Brain microvascular endothelial cell (primary cell): ENCODE measurements at regions not wholly inside any gene's neighbourhood (a gene's known extent, or its start where the extent isn't known, plus 50 kb on each side); places are given as distances from the start of the nearest gene placed in this dataset.
"Not testable (repeated sequence)": the region's sequence is repeated elsewhere in the genome, so short reads cannot be mapped to it uniquely, and the experiment has no call there.

Experiments
- DNase-seq: peaks from one replicate; pipeline ENCODE4 v3.0.0-alpha.2; 2020
- H3K27ac ChIP-seq: fragments of 250-450 bp; sonication (Bioruptor Pico); 2 replicates; pipeline ENCODE4 v1.5.1; 2020; ENCODE audit warnings: mild to moderate bottlenecking, moderate library complexity
- H3K27me3 ChIP-seq: fragments of 250-450 bp; sonication (Bioruptor Pico); replicated peaks from 2 replicates; pipeline ENCODE4 v1.5.1; 2020; ENCODE audit warnings: mild to moderate bottlenecking
- H3K36me3 ChIP-seq: fragments of 250-450 bp; sonication (Bioruptor Pico); replicated peaks from 2 replicates; pipeline ENCODE4 v1.5.1; 2020; ENCODE audit warnings: mild to moderate bottlenecking
- H3K4me3 ChIP-seq: 2 replicates; pipeline ENCODE4 v1.5.1; 2011; ENCODE audit warnings: low read depth, mild to moderate bottlenecking, control low read depth, low read length, moderate library complexity
- in situ Hi-C: cut with HindIII; loops from 2 replicates; pipeline ENCODE4 v1.10.0; 2017; ENCODE audit warnings: low sequenced_read_pairs, low pct_ligation_motif_present
- TF ChIP-seq, protein P1 (sequence below): IDR thresholded peaks from 2 replicates; pipeline ENCODE4 v1.5.1; 2011; ENCODE audit warnings: low read depth, mild to moderate bottlenecking, moderate library complexity, low read length, control low read depth, inconsistent platforms; ENCODE audit errors: missing control alignments

DNA sequence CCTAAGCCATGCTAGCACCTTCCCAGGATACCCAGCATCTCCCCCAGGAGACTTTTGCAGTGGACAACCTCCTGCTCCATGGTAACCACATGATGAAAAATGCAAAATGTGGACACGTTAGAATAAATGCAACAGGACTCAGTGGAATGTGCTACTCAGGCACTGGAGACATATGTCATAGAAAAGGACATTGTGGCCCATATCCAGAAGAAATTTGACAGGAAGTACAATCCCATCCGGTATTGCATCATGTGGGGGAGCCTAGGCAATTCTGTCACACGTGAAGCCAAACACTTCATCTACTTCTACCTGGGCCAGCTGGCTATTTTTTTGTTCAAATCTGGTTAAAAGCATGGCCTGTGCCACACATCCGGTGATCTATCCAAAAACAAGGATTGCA, 227.2 kb upstream of the GPR149 start:
- DNase-seq = no peak
- Histone ChIP-seq H3K4me3 (no peak overlapping the region), H3K27ac (no peak overlapping the region), H3K27me3 (no peaks in the 10 kb centered on the region), H3K36me3 (no peaks in the 10 kb centered on the region)
- in situ Hi-C loops = no loop called here
- TF ChIP-seq, protein P1, sequence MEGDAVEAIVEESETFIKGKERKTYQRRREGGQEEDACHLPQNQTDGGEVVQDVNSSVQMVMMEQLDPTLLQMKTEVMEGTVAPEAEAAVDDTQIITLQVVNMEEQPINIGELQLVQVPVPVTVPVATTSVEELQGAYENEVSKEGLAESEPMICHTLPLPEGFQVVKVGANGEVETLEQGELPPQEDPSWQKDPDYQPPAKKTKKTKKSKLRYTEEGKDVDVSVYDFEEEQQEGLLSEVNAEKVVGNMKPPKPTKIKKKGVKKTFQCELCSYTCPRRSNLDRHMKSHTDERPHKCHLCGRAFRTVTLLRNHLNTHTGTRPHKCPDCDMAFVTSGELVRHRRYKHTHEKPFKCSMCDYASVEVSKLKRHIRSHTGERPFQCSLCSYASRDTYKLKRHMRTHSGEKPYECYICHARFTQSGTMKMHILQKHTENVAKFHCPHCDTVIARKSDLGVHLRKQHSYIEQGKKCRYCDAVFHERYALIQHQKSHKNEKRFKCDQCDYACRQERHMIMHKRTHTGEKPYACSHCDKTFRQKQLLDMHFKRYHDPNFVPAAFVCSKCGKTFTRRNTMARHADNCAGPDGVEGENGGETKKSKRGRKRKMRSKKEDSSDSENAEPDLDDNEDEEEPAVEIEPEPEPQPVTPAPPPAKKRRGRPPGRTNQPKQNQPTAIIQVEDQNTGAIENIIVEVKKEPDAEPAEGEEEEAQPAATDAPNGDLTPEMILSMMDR = no peak

DNA sequence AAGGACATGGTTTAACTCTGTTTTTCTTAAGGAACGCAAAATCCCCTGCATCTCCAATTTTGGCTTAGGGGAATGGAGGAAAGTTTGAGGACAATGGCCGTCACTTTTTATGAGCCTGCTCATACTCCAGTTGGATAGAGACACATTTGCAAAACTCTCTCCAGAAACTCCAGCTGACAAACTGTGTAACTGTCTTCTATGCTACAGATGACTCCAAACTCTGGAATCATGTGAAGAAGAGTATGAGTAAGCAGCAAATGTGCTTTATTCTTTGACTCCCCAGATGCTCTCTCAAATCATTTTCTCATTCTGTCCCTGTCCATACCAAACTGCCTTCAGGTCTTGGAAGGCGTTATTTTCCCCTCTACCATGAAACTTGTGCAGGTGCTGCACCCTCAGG, 226.5 kb upstream of the GPR149 start:
- in situ Hi-C loops = no loop called here
- H3K27me3 ChIP-seq = no peaks in the 10 kb centered on the region
- no peak for DNase-seq
- no peaks in the 10 kb centered on the region for H3K36me3 ChIP-seq
- no peak overlapping the region for H3K27ac ChIP-seq
- H3K4me3 ChIP-seq = no peak overlapping the region
- TF ChIP-seq, protein P1 = no peak

DNA sequence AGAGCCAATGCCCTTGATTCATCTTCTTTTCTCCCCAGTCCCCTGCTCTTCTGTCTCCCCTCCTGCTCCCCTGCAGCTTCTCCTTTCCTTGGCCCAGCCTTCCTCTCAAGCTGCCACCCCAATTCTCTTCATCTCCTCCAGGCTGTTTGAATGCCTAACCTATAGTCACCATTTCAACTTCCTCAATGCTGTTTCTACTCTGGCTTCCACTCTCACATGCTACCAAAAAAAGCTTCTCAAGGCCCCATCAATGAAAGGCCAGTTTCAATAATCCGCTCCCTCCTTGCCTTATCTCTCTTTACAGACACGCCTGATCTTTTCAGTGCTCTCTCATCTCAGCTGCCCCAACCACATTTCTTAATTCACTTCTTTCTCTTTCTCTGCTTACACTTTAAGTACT, 212.2 kb upstream of the GPR149 start:
- TF ChIP-seq, protein P1 = no peak

DNA sequence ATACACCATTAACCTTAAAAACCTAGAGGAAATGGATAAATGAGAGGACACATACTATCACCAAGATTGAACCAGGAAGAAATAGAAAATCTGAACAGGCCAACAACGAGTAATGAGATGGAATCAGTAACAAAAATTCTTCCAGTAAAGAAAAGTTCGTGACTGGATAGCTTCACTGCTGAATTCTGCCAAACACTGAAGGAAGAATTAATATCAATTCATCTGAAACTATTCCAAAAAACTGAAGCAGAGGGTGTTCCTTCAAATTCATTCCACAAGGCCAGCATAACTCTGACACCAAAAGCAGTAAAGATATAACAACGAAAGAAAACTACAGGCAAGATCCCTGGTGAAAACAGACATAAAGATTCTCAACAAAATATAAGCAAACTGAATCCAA, 195.8 kb upstream of the GPR149 start:
- no peaks in the 10 kb centered on the region for H3K36me3 ChIP-seq
- in situ Hi-C loops = no loop called here
- no peaks in the 10 kb centered on the region for H3K27me3 ChIP-seq
- H3K4me3 ChIP-seq = no peak overlapping the region
- H3K27ac ChIP-seq = no peak overlapping the region
- TF ChIP-seq, protein P1 = no peak
- no peak for DNase-seq

More for the DNA sequence above, 212.2 kb upstream of the GPR149 start:
- Histone ChIP-seq H3K27me3 (no peaks in the 10 kb centered on the region), H3K27ac (no peak overlapping the region), H3K4me3 (no peak overlapping the region), H3K36me3 (no peaks in the 10 kb centered on the region)
- in situ Hi-C loops = no loop called here
- no peak for DNase-seq

DNA sequence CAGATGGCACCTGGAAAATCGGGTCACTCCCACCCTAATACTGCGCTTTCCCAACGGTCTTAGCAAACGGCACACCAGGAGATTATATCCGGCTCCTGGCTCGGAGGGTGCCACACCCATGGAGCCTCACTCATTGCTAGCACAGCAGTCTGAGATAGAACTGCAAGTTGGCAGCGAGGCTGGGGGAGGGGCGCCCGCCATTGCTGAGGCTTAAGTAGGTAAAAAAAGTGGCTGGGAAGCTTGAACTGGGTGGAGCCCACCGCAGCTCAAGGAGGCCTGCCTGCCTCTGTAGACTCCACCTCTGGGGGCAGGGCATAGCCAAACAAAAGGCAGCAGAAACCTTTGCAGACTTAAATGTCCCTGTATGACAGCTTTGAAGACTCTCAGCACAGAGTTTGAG, 189.6 kb upstream of the GPR149 start:
- H3K4me3 ChIP-seq, in situ Hi-C loops, DNase-seq, H3K27me3 ChIP-seq, H3K27ac ChIP-seq, H3K36me3 ChIP-seq: not testable (repeated sequence)

DNA sequence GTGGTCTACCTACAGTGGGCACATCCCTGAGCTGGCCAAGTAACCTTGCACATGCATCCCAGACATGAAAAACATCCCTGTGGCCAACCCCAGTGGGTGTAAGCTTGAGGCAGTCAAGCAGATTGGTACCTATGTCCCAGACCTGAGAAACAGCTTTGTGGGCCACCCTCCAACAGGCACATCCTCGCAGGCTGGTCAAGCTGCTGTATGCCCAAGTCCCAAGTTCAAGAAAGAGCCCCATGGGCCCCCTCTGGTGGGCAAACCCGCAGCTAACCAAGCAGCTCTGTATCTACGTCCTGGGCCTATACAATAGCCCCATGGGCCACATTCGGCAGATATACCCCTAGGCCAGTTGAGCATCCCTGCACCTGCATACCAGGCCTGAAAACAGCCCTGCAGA, 186.3 kb upstream of the GPR149 start:
- TF ChIP-seq, protein P1 = no peak

More for the DNA sequence above, 186.3 kb upstream of the GPR149 start:
- no peaks in the 10 kb centered on the region for H3K27me3 ChIP-seq
- in situ Hi-C loops = no loop called here
- no peaks in the 10 kb centered on the region for H3K36me3 ChIP-seq
- H3K27ac ChIP-seq = no peak overlapping the region
- H3K4me3 ChIP-seq = no peak overlapping the region
- no peak for DNase-seq
